IMR-90 (cell line): ENCODE measurements at regions not wholly inside any gene's neighbourhood (a gene's known extent, or its start where the extent isn't known, plus 50 kb on each side); places are given as distances from the start of the nearest gene placed in this dataset.

Source experiments
- ATAC-seq: fragments of 200-7000 bp; cut with Tn5 transposase; 2 replicates; pipeline ENCODE4 v1.9.1; 2020; ENCODE audit warnings: low read depth, mild to moderate bottlenecking, moderate library complexity
- BruUV-seq: library from RNA; stranded (reverse); fragments of 400-500 nt; replicated peaks from 2 replicates; lab custom pipeline; 2021; lab: Mats Ljungman, UMichigan
- CTCF ChIA-PET: fragments of 300-600 bp; formaldehyde crosslinking; extraction: SDS; loops from one replicate; lab custom pipeline; 2021; ENCODE audit warnings: antibody characterized with exemption; lab: Yijun Ruan, JAX
- POLR2A ChIA-PET: fragments of 300-600 bp; sonication (Branson Sonifier 250); formaldehyde crosslinking; loops from one replicate; lab custom pipeline; 2022; ENCODE audit warnings: antibody characterized with exemption; ENCODE audit not compliant: unreplicated experiment; lab: Charles Lee
- DNase-seq: peaks from one replicate; pipeline ENCODE4 v3.0.0; 2013
- H2AFZ ChIP-seq: replicated peaks from 2 replicates; pipeline ENCODE3; 2013; ENCODE audit warnings: low read length, mild to moderate bottlenecking; ENCODE audit not compliant: poor library complexity
- H2AK5ac ChIP-seq: 2 replicates; pipeline ENCODE4 v1.6.1; 2013; ENCODE audit warnings: low read depth, low read length, inconsistent platforms
- H2AK9ac ChIP-seq: replicated peaks from 2 replicates; pipeline ENCODE3; 2013; ENCODE audit warnings: mild to moderate bottlenecking, low read depth, low read length, moderate library complexity; ENCODE audit not compliant: poor library complexity
- H2BK120ac ChIP-seq: 2 replicates; pipeline ENCODE4 v1.6.1; 2013; ENCODE audit warnings: low read depth, low read length, inconsistent platforms
- H2BK15ac ChIP-seq: 3 replicates; pipeline ENCODE4 v1.6.1; 2013; ENCODE audit warnings: low read depth, low read length, inconsistent platforms
- H2BK20ac ChIP-seq: 2 replicates; pipeline ENCODE4 v1.6.1; 2013; ENCODE audit warnings: low read depth, mild to moderate bottlenecking, inconsistent platforms, low read length, moderate library complexity
- H2BK5ac ChIP-seq: 2 replicates; pipeline ENCODE4 v1.6.1; 2013; ENCODE audit warnings: mild to moderate bottlenecking, low read depth, low read length, inconsistent platforms; ENCODE audit not compliant: poor library complexity, severe bottlenecking
- H3K14ac ChIP-seq: replicated peaks from 2 replicates; pipeline ENCODE4 v1.6.1; 2013; ENCODE audit warnings: low read depth, low read length, inconsistent platforms
- H3K18ac ChIP-seq: 2 replicates; pipeline ENCODE4 v1.6.1; 2013; ENCODE audit warnings: low read depth, low read length, control low read depth
- H3K23ac ChIP-seq: 2 replicates; pipeline ENCODE4 v1.6.1; 2013; ENCODE audit warnings: low read depth, low read length, inconsistent platforms
- H3K27ac ChIP-seq: 2 replicates; pipeline ENCODE4 v1.5.1; 2013; ENCODE audit warnings: mild to moderate bottlenecking, control low read depth, low read length; ENCODE audit not compliant: insufficient read depth
- H3K27me3 ChIP-seq: 2 replicates; pipeline ENCODE4 v1.6.1; 2013; ENCODE audit warnings: low read length; ENCODE audit not compliant: control insufficient read depth, insufficient read depth
- H3K36me3 ChIP-seq: 2 replicates; pipeline ENCODE4 v1.6.1; 2013; ENCODE audit warnings: low read length, mixed read lengths; ENCODE audit not compliant: control insufficient read depth, insufficient read depth
- H3K4ac ChIP-seq: 2 replicates; pipeline ENCODE4 v1.6.1; 2013; ENCODE audit warnings: low read depth, low read length, inconsistent platforms
- H3K4me1 ChIP-seq: 2 replicates; pipeline ENCODE4 v1.6.1; 2013; ENCODE audit warnings: low read length, mixed read lengths; ENCODE audit not compliant: control insufficient read depth, insufficient read depth
- H3K4me2 ChIP-seq: 2 replicates; pipeline ENCODE4 v1.6.1; 2013; ENCODE audit warnings: low read depth, mild to moderate bottlenecking, control low read depth, low read length, moderate library complexity
- H3K4me3 ChIP-seq: 2 replicates; pipeline ENCODE4 v1.5.1; 2013; ENCODE audit warnings: low read depth, mild to moderate bottlenecking, control low read depth, low read length, moderate library complexity; ENCODE audit not compliant: insufficient read depth
- H3K56ac ChIP-seq: 2 replicates; pipeline ENCODE4 v1.6.1; 2013; ENCODE audit warnings: low read length, inconsistent platforms; ENCODE audit not compliant: insufficient read depth; ENCODE audit errors: extremely low read depth
- H3K79me1 ChIP-seq, 2 experiments: 2 replicates each; pipeline ENCODE4 v1.6.1; 2013; ENCODE audit warnings: low read length in 2 of 2, inconsistent platforms in 1 of 2, low read depth in 1 of 2
- H3K9ac ChIP-seq: 2 replicates; pipeline ENCODE4 v1.6.1; 2013; ENCODE audit warnings: low read depth, low read length, control low read depth
- H3K9me1 ChIP-seq: 2 replicates; pipeline ENCODE4 v1.6.1; 2013; ENCODE audit warnings: low read length, inconsistent platforms; ENCODE audit not compliant: insufficient read depth
- H3K9me3 ChIP-seq: 2 replicates; pipeline ENCODE4 v1.6.1; 2013; ENCODE audit warnings: low read length; ENCODE audit not compliant: control insufficient read depth, insufficient read depth
- H4K20me1 ChIP-seq: 2 replicates; pipeline ENCODE4 v1.6.1; 2013; ENCODE audit warnings: low read length, inconsistent platforms; ENCODE audit not compliant: insufficient read depth
- H4K5ac ChIP-seq: 2 replicates; pipeline ENCODE4 v1.6.1; 2013; ENCODE audit warnings: mild to moderate bottlenecking, low read depth, low read length, control low read depth
- H4K8ac ChIP-seq, 2 experiments: 2 replicates each; pipeline ENCODE4 v1.6.1; 2013; ENCODE audit warnings: low read depth in 2 of 2, low read length in 2 of 2, control low read depth in 1 of 2, inconsistent platforms in 1 of 2
- H4K91ac ChIP-seq: 2 replicates; pipeline ENCODE4 v1.6.1; 2013; ENCODE audit warnings: low read depth, low read length, inconsistent platforms; ENCODE audit not compliant: insufficient read depth
- CEBPB ChIP-seq: IDR thresholded peaks from 2 replicates; pipeline ENCODE4 v1.6.1; 2012; ENCODE audit warnings: low read depth, low read length, improper control_type of control experiment
- CHD1 ChIP-seq: IDR thresholded peaks from 2 replicates; pipeline ENCODE4 v1.6.1; 2012; ENCODE audit warnings: low read depth, low read length, improper control_type of control experiment
- FOS ChIP-seq: fragments of 150-350 bp; IDR thresholded peaks from 2 replicates; pipeline ENCODE4 v1.6.1; 2016; ENCODE audit warnings: low read depth, low read length
- RAD21 ChIP-seq: IDR thresholded peaks from 2 replicates; pipeline ENCODE4 v1.6.1; 2012; ENCODE audit warnings: low read length, improper control_type of control experiment
- RCOR1 ChIP-seq: IDR thresholded peaks from 2 replicates; pipeline ENCODE4 v1.6.1; 2012; ENCODE audit warnings: mild to moderate bottlenecking, low read length, improper control_type of control experiment; ENCODE audit not compliant: insufficient replicate concordance
- RFX5 ChIP-seq: IDR thresholded peaks from 2 replicates; pipeline ENCODE4 v1.8.0; 2012; ENCODE audit warnings: low read depth, mild to moderate bottlenecking, low read length, moderate library complexity
- SMC3 ChIP-seq: fragments of 150-350 bp; IDR thresholded peaks from 2 replicates; pipeline ENCODE4 v1.6.1; 2016; ENCODE audit warnings: low read depth, mild to moderate bottlenecking, antibody characterized with exemption, low read length, moderate library complexity
- USF2 ChIP-seq: fragments of 150-350 bp; IDR thresholded peaks from 2 replicates; pipeline ENCODE4 v1.6.1; 2017; ENCODE audit warnings: mild to moderate bottlenecking, antibody characterized with exemption, low read length, low read depth
- WGBS, 2 experiments: methylation state at CpG; one replicate each; pipeline versions ENCODE4 v1.1.5 to v1.1.7; 2013; ENCODE audit warnings: missing lambda C conversion rate in 2 of 2; ENCODE audit not compliant: insufficient read length in 1 of 2; ENCODE audit errors: extremely low coverage in 2 of 2; 5-methylcytosine and 5-hydroxymethylcytosine counted together
- dilution Hi-C: fragments of 300-500 bp; cut with HindIII; formaldehyde crosslinking; loops from one replicate; pipeline ENCODE4 v1.14.3; 2018; ENCODE audit warnings: low sequenced_read_pairs; ENCODE audit not compliant: unreplicated experiment
- in situ Hi-C: fragments of 300-500 bp; cut with MboI; formaldehyde crosslinking; loops from 3 replicates; pipeline ENCODE4 v1.14.3; 2019; ENCODE audit warnings: low sequenced_read_pairs, inconsistent platforms, mixed read lengths
- intact Hi-C: fragments of 100-400 bp; cut with micrococcal nuclease; formaldehyde crosslinking; loops from 2 replicates; pipeline ENCODE4 v1.10.0; 2022
- TF ChIP-seq, protein P1 (sequence below): fragments of 150-350 bp; IDR thresholded peaks from 2 replicates; pipeline ENCODE4 v1.6.1; 2016; ENCODE audit warnings: low read depth, mild to moderate bottlenecking, low read length, moderate library complexity, borderline replicate concordance
- TF ChIP-seq, protein P2 (sequence below): conservative IDR thresholded peaks from 2 replicates; pipeline ENCODE4 v1.5.1; 2012; ENCODE audit warnings: mild to moderate bottlenecking, low read depth, low read length, improper control_type of control experiment

DNA sequence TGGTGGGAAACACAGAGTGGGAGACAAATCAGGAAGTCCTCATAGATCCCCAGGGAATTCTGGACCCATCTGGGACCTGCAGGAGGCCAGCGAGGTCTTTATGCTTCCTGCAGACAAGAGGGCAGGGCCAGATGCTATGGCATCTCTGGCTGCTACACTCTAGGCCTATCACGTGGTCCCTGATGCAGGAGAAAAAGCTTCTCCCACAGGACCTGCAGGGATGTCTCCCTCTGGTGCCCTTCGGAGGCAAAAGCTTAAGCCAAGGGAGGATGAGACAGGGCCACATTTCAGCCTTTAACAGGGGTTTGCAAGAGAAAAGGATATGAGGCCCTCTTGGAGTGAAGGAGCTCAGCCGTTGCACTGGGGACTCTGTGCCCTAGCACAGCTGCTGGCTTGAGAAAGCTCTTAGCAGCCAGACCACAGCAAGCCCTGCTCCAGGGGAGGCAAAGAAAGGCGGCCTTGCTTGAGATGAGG lies 243.0 kb downstream of the C1orf94 start:
- no peak overlapping the region for H2AK9ac ChIP-seq
- no peak overlapping the region for H4K5ac ChIP-seq
- H2AK5ac ChIP-seq = no peak overlapping the region
- ChIA-PET POLR2A (no interaction called here), CTCF (no interaction called here)
- no peak overlapping the region for H3K23ac ChIP-seq
- no peak for TF ChIP-seq FOS
- TF ChIP-seq CHD1 = no peak
- no peak for TF ChIP-seq RFX5
- TF ChIP-seq RAD21 = no peak
- no peak for TF ChIP-seq RCOR1
- TF ChIP-seq CEBPB = no peak
- TF ChIP-seq, protein P1, sequence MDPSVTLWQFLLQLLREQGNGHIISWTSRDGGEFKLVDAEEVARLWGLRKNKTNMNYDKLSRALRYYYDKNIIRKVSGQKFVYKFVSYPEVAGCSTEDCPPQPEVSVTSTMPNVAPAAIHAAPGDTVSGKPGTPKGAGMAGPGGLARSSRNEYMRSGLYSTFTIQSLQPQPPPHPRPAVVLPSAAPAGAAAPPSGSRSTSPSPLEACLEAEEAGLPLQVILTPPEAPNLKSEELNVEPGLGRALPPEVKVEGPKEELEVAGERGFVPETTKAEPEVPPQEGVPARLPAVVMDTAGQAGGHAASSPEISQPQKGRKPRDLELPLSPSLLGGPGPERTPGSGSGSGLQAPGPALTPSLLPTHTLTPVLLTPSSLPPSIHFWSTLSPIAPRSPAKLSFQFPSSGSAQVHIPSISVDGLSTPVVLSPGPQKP = no peak
- TF ChIP-seq SMC3 = no peak
- no peak for TF ChIP-seq USF2
- TF ChIP-seq, protein P2, sequence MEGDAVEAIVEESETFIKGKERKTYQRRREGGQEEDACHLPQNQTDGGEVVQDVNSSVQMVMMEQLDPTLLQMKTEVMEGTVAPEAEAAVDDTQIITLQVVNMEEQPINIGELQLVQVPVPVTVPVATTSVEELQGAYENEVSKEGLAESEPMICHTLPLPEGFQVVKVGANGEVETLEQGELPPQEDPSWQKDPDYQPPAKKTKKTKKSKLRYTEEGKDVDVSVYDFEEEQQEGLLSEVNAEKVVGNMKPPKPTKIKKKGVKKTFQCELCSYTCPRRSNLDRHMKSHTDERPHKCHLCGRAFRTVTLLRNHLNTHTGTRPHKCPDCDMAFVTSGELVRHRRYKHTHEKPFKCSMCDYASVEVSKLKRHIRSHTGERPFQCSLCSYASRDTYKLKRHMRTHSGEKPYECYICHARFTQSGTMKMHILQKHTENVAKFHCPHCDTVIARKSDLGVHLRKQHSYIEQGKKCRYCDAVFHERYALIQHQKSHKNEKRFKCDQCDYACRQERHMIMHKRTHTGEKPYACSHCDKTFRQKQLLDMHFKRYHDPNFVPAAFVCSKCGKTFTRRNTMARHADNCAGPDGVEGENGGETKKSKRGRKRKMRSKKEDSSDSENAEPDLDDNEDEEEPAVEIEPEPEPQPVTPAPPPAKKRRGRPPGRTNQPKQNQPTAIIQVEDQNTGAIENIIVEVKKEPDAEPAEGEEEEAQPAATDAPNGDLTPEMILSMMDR = no peak
- no peaks in the 10 kb centered on the region for H3K9me1 ChIP-seq
- 40% methylated on average over 1 of the region's 5 CpGs; no CpG with 5 or more reads in 1 of the 2 experiments for WGBS, 2 experiments
- peaks cover 35% of the 10 kb centered on the region for H3K9me3 ChIP-seq
- H3K4ac ChIP-seq = no peak overlapping the region
- no peak overlapping the region for H4K91ac ChIP-seq
- no peak overlapping the region for H4K8ac ChIP-seq
- H3K4me1 ChIP-seq = no peaks in the 10 kb centered on the region
- no peak overlapping the region for H3K27ac ChIP-seq
- H3K79me1 ChIP-seq = no peaks in the 10 kb centered on the region
- no peak overlapping the region for H3K14ac ChIP-seq
- dilution Hi-C loops (no loop called here), in situ Hi-C loops (no loop called here), intact Hi-C loops (no loop called here)
- H2BK20ac ChIP-seq = no peak overlapping the region
- BruUV-seq = no TSS peak
- H2BK120ac ChIP-seq = no peak overlapping the region
- no peak overlapping the region for H2BK5ac ChIP-seq
- H3K18ac ChIP-seq = no peak overlapping the region
- no peak overlapping the region for H3K9ac ChIP-seq
- H4K20me1 ChIP-seq = no peaks in the 10 kb centered on the region
- H3K4me2 ChIP-seq = no peak overlapping the region
- H3K56ac ChIP-seq = no peak overlapping the region
- no peaks in the 10 kb centered on the region for H3K27me3 ChIP-seq
- no peaks in the 10 kb centered on the region for H3K36me3 ChIP-seq
- H3K4me3 ChIP-seq = no peak overlapping the region
- DNase-seq = no peak
- no peak for ATAC-seq
- no peak overlapping the region for H2AFZ ChIP-seq
- H2BK15ac ChIP-seq = no peak overlapping the region
